Neuron (in vitro differentiated cells): ENCODE measurements at regions not wholly inside any gene's neighbourhood (a gene's known extent, or its start where the extent isn't known, plus 50 kb on each side); places are given as distances from the start of the nearest gene placed in this dataset.

Experiments used
- H2AFZ ChIP-seq: one replicate; pipeline ENCODE4 v1.6.1; 2013; ENCODE audit warnings: low read depth, mild to moderate bottlenecking, inconsistent platforms, low read length, moderate library complexity
- H3K27me3 ChIP-seq: one replicate; pipeline ENCODE4 v1.6.1; 2013; ENCODE audit warnings: low read length; ENCODE audit not compliant: insufficient read depth
- H3K36me3 ChIP-seq: one replicate; pipeline ENCODE4 v1.6.1; 2013; ENCODE audit warnings: low read length; ENCODE audit not compliant: insufficient read depth
- H3K4me1 ChIP-seq: one replicate; pipeline ENCODE4 v1.6.1; 2013; ENCODE audit warnings: low read length; ENCODE audit not compliant: insufficient read depth
- H3K4me3 ChIP-seq: 2 replicates; pipeline ENCODE4 v1.5.1; 2013; ENCODE audit warnings: mild to moderate bottlenecking, low read length, moderate library complexity
- H3K9me3 ChIP-seq: one replicate; pipeline ENCODE4 v1.6.1; 2013; ENCODE audit warnings: low read length

DNA sequence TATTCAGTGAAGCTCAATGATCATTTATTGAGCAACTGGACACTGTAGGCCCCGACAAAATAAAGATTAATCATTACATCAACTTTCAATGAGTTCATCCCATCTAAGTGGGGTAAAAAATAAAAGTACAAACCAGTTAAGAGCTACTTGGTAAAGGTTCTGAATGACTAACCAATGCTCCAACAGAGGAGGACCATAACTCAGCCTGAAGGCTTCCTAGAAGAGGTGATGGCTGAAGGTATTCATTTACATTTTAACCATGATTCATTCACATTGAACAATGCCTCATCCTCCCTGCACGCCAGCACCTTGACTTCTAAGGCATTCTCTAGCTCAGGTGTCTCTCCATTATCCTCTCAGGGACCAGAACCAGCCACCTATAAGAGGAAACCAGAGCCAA lies 201.4 kb downstream of the ZNF462 start:
- Histone ChIP-seq H3K27me3 (no peaks in the 10 kb centered on the region), H3K36me3 (no peaks in the 10 kb centered on the region), H3K4me3 (no peak overlapping the region), H3K9me3 (no peaks in the 10 kb centered on the region), H2AFZ (no peak overlapping the region), H3K4me1 (no peaks in the 10 kb centered on the region)

DNA sequence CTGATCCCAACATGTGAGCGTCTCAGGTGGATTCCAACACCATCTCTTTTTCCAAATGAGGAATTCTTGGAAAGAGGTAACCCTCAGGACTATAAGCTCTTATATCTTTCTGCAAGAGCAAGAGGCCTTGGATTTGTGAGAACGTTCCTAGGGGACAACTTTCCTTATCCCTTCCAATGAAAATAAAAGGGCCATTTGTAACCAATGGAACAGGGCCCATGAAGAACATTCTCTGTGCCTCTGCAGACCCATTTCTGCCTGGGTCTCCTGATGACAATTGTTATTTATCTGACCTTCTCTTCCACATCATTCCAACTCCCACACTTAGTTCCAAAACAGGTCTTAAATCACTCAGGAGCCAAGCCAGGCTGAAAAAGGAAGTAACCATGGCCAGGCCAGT lies 202.6 kb downstream of the ZNF462 start:
- H3K4me3 ChIP-seq: no peak overlapping the region
- H3K36me3 ChIP-seq: no peaks in the 10 kb centered on the region
- peaks cover 2% of the 10 kb centered on the region for H3K4me1 ChIP-seq
- H3K27me3 ChIP-seq: no peaks in the 10 kb centered on the region
- no peak overlapping the region for H2AFZ ChIP-seq
- H3K9me3 ChIP-seq: no peaks in the 10 kb centered on the region

DNA sequence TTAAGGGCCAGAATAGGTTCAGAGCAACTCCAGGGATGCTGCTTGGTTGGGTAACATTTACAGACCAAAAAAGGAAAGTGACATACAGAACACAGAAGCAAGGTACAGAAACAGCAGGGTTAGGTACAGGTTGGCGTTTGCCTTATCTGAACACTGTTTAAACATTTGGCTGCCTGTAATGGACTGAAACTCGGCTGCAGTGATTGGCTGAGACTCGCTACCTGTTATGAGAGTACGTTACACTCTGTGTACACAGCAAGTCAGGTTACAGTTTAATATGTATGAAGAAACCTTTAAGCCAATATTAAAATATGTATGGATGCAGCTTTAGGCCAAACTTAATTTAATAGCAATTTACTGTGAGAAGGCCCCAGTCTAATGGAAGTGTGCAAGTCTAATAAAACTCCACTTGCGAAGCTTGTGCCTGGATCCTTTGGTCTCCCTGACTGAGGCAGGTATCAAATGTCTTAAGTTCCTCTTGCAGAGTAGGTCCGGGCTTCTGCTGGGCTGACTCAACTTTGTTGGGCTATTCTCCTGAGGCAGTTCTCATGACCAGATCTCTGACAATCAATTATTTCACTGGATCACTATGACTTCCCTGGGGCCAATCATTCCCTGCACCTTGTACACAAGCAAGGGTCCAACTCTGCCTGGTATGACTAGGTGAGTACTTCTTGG lies 204.9 kb downstream of the ZNF462 start:
- Histone ChIP-seq H3K4me1 (peaks cover 2% of the 10 kb centered on the region), H3K36me3 (no peaks in the 10 kb centered on the region), H2AFZ (no peak overlapping the region), H3K9me3 (no peaks in the 10 kb centered on the region), H3K4me3 (no peak overlapping the region), H3K27me3 (no peaks in the 10 kb centered on the region)

DNA sequence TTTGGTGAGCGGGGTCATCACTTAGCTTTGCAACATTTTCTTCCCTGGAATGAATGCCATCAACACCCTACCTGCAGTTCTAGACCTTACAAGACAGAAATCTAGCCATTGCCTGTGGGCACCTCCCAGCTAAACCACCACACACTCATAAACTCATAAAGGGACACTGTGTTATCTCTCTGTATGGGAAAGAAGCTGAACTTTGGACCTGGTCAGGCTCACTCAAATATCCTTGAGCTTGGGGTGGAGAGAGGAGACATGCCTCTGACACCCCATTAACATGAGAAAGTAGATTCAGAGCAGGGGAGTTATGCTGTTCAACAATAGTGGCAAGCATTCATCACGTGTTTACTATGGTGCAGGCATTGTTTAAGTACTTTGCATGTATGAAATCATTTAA lies 205.6 kb downstream of the ZNF462 start:
- Histone ChIP-seq H3K4me1 (peaks cover 2% of the 10 kb centered on the region), H3K4me3 (no peak overlapping the region), H3K36me3 (no peaks in the 10 kb centered on the region), H2AFZ (no peak overlapping the region), H3K27me3 (no peaks in the 10 kb centered on the region), H3K9me3 (no peaks in the 10 kb centered on the region)

DNA sequence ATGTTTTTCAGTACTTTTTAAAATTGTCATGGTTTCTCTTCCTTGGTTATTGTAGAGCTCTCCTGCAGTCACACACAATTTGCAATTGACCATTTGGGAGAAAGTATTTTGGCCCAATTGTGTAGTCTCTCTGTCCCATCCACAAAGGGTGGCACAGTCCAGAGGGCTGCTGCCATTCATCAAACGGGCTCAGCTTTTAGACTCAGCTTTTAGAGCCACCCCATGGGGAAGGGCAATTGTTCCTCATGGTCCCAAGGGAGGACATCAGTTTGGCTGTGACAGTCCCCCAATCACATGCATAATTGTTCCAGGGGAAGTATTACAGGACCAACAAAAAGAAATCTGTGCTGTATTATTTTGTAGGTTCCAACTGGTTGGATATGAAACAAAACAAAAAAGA lies 207.6 kb downstream of the ZNF462 start:
- H3K27me3 ChIP-seq: no peaks in the 10 kb centered on the region
- H3K4me3 ChIP-seq: no peak overlapping the region
- no peaks in the 10 kb centered on the region for H3K36me3 ChIP-seq
- no peaks in the 10 kb centered on the region for H3K9me3 ChIP-seq
- no peak overlapping the region for H2AFZ ChIP-seq
- peaks cover 2% of the 10 kb centered on the region for H3K4me1 ChIP-seq

DNA sequence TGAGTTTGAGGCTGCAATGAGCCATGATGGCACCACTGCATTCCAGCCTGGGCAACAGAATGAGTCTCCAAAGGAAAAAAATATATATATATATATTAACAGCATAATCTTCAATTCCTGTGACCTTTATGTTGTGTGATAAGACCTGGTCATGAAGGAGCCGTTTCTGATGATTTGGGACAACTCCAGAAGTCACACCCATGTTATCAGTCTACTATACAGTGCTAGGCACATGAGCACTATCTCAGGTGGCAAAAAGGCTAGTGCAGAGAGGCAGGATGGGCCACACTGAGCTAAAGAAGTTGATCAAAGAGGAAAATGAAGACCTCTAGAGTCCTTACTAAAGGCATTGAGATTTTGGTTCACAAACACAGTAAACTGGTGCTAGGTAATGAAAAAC lies 205.0 kb upstream of the RAD23B start:
- Histone ChIP-seq H3K36me3 (no peaks in the 10 kb centered on the region), H3K4me3 (no peak overlapping the region), H3K27me3 (no peaks in the 10 kb centered on the region), H3K4me1 (no peaks in the 10 kb centered on the region), H3K9me3 (no peaks in the 10 kb centered on the region), H2AFZ (no peak overlapping the region)

DNA sequence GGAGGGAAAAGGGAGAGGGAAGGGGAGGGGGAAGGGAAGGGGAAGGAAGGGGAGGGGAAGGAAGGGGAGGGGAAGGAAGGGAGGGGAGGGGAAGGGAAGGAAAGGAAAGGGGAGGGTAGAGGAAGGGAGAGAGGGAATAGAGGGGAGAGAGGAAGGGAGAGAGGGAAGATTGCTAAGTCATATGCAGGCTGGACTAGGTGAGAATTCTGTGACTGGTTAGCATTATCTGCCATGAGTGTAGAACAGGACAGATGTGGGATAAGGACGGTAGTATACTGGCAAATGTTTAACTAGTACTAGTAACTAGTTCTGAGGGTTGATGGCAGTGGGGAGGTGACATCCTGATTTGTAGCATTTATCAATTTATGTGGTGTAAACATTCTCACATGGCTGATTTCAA lies 203.5 kb upstream of the RAD23B start:
- H2AFZ ChIP-seq: no peak overlapping the region
- no peaks in the 10 kb centered on the region for H3K36me3 ChIP-seq
- no peaks in the 10 kb centered on the region for H3K4me1 ChIP-seq
- H3K9me3 ChIP-seq: no peaks in the 10 kb centered on the region
- no peaks in the 10 kb centered on the region for H3K27me3 ChIP-seq
- no peak overlapping the region for H3K4me3 ChIP-seq

DNA sequence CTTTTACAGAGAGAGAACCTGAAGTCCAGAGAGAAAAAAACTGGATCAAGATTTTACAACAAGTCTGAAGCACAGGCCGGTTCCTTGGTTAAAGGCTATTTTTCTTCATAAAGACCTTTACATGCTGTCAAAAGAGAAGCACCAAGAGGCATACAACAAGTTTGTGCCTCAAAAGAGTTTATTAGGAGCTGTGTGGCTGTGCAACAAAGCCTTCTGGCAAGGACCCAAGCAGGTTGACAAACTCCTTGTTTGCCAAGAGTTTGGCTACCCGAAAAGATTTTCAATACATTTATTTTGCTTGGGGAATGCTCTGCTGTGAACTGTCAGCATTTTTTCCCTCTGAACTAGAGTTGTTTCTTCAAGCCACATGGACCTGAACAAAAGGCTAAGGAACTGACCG lies 202.9 kb upstream of the RAD23B start:
- H3K36me3 ChIP-seq: no peaks in the 10 kb centered on the region

DNA sequence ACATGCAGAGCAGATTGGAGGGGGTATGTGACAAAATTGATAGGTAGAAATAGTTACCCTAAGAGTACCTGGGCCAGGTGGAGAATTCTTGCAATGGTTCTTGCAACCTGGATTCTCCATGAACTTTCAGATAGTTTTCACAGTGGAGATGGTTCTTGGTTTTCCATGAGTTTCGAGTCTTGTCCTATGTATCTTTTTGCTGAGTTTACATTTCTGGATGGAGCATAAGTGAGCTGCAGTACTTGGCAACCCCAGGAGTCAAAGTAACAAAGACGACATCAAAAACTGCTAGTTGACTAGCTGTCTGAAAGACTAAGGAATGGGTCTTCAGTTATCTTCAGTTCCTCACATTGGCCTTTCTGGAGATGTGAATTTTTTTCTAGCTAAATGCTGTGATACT lies 196.6 kb upstream of the RAD23B start:
- Histone ChIP-seq H2AFZ (no peak overlapping the region), H3K36me3 (no peaks in the 10 kb centered on the region), H3K4me3 (no peak overlapping the region), H3K9me3 (no peaks in the 10 kb centered on the region), H3K4me1 (no peaks in the 10 kb centered on the region), H3K27me3 (no peaks in the 10 kb centered on the region)

More for the DNA sequence above, 202.9 kb upstream of the RAD23B start:
- Histone ChIP-seq H3K4me3 (no peak overlapping the region), H3K27me3 (no peaks in the 10 kb centered on the region), H3K9me3 (no peaks in the 10 kb centered on the region), H2AFZ (no peak overlapping the region), H3K4me1 (no peaks in the 10 kb centered on the region)

DNA sequence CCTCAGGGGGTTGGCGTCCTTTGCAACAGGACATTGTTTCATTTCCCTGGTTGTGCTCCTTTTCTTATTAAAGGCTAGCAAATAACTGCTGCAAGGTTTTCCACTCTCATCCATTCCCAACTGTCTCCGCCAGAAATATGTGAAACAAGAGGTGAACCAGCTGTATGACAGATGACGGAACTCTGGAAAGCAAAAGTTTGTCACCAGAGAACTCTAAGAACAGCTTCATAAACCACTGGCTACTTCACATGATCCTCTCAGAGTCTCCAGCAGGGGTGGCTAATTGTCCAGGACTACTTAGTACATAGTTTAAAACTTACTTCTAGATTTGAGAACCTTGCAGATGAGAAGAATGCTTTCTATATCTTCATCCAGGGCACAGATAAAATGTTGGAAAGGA lies 195.9 kb upstream of the RAD23B start:
- H3K9me3 ChIP-seq: no peaks in the 10 kb centered on the region
- no peaks in the 10 kb centered on the region for H3K27me3 ChIP-seq

DNA sequence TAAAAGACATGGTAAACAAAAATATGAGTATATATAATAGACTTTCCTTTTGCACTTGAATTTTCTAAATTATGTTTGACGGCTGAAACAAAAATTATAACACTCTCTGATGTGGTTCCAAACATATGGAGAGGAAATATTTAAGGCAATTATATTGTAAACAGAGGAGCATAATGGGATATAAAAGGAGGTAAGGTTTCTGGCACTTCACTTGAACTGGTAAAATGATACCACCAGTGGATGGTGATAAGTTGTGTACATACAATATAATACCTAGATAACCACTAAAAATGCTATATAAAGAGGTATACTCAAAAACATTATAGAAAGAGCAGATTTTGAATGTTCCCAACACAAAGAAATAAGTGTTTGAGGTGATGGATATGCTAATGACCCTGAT lies 192.9 kb upstream of the RAD23B start:
- Histone ChIP-seq H3K4me3 (no peak overlapping the region), H3K36me3 (no peaks in the 10 kb centered on the region), H3K27me3 (no peaks in the 10 kb centered on the region), H2AFZ (no peak overlapping the region), H3K4me1 (no peaks in the 10 kb centered on the region), H3K9me3 (no peaks in the 10 kb centered on the region)

More for the DNA sequence above, 195.9 kb upstream of the RAD23B start:
- H3K4me1 ChIP-seq: no peaks in the 10 kb centered on the region
- no peak overlapping the region for H3K4me3 ChIP-seq
- H3K36me3 ChIP-seq: no peaks in the 10 kb centered on the region
- H2AFZ ChIP-seq: no peak overlapping the region

DNA sequence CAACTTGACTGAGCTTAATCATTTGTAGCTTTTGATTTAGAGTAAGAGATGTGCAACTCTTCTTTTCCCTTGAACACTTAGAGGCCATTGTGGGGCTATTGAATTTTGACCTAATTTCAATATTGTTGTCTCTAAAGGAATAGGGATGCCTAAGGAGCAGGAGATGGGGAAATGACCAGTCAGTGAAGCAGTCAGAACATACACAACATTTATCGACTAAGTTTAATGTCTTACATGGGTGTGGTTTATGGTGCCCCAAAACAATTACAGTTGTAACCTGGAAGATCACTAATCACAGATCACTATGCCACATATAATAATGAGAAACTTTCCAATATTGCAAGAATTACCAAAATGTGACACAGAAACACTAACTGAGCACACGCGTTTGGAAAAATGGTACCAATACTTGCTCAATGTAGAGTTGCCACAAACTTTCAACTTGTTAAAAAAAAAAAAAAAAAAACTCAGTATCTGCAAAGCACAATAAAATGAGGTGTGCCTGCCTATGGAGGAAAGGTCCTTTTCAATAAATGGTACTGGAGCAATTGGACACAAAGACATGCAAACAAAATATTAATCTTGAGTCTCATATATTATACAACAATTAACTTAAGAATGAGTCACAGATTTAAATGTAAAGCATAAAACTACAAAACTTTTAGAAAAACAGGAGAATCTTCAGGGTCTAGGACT lies 189.6 kb upstream of the RAD23B start:
- Histone ChIP-seq H3K4me1 (no peaks in the 10 kb centered on the region), H3K9me3 (no peaks in the 10 kb centered on the region), H3K4me3 (no peak overlapping the region), H3K36me3 (no peaks in the 10 kb centered on the region), H3K27me3 (no peaks in the 10 kb centered on the region), H2AFZ (no peak overlapping the region)

DNA sequence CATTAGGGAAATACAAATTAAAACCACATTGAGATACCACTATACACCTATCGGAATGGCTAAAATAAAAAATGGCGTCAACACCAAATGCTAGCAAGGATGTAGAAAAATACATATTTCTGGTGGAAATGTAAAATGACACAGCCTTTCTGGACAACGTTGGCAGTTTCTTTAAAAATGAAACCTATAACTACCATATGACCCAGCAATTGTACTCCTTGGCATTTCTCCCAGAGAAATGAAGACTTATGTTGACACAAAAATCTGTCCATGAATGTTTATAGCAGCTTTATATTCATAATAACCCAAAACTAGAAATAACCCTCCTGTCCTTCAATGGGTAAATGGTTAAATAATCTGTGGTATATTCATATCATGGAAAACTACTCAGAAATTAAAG lies 188.7 kb upstream of the RAD23B start:
- no peak overlapping the region for H2AFZ ChIP-seq
- no peak overlapping the region for H3K4me3 ChIP-seq
- H3K27me3 ChIP-seq: no peaks in the 10 kb centered on the region
- no peaks in the 10 kb centered on the region for H3K36me3 ChIP-seq
- no peaks in the 10 kb centered on the region for H3K9me3 ChIP-seq
- H3K4me1 ChIP-seq: no peaks in the 10 kb centered on the region

DNA sequence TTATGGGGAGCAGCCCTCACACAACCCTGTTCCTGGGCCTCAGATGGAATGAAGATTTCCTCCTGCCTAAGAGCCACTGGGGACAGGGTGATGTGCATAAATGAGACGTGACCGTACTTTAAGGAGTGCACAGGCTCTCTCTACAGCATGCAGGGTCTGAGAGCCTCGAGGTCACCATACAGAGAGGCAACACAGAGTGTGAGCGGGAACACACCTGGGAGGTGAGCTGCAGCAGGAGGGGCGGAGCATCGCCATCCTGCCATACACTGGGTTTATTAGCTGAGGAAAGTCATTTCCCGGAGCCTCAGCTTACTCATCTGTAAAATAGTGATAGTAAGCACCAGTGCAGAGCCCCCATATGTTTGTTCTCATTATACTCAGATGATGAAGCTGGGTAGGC lies 182.5 kb upstream of the RAD23B start:
- H2AFZ ChIP-seq: no peak overlapping the region
- peaks cover 5% of the 10 kb centered on the region for H3K27me3 ChIP-seq
- no peak overlapping the region for H3K4me3 ChIP-seq
- no peaks in the 10 kb centered on the region for H3K9me3 ChIP-seq
- H3K4me1 ChIP-seq: no peaks in the 10 kb centered on the region
- H3K36me3 ChIP-seq: no peaks in the 10 kb centered on the region
